Neural cell (in vitro differentiated cells): ENCODE measurements at regions not wholly inside any gene's neighbourhood (a gene's known extent, or its start where the extent isn't known, plus 50 kb on each side); places are given as distances from the start of the nearest gene placed in this dataset.

ENCODE experiments used
- H2AFZ ChIP-seq: fragments of 200-600, 300-800 bp; sonication (generic), shearing (Covaris generic); 2 replicates; pipeline ENCODE4 v1.6.0; 2014; ENCODE audit warnings: low read depth, mild to moderate bottlenecking, antibody characterized with exemption, low read length, moderate library complexity
- H3F3A ChIP-seq: fragments of 200-600 bp; shearing (Covaris generic); 2 replicates; pipeline ENCODE4 v1.6.1; 2016; ENCODE audit warnings: mild to moderate bottlenecking, moderate library complexity, mixed read lengths, antibody characterized with exemption, low read length; ENCODE audit not compliant: insufficient read depth, poor library complexity, severe bottlenecking
- H3K27ac ChIP-seq: fragments of 200-600, 300-800 bp; sonication (generic), shearing (Covaris generic); 2 replicates; pipeline ENCODE4 v1.5.1; 2014; ENCODE audit warnings: mild to moderate bottlenecking, low read length, moderate library complexity
- H3K27me3 ChIP-seq: fragments of 300-800, 200-600 bp; sonication (generic), shearing (Covaris generic); 2 replicates; pipeline ENCODE4 v1.6.0; 2014; ENCODE audit warnings: mild to moderate bottlenecking, low read depth, low read length, moderate library complexity; ENCODE audit not compliant: insufficient read depth
- H3K36me3 ChIP-seq: fragments of 300-800, 200-600 bp; sonication (generic), shearing (Covaris generic); 2 replicates; pipeline ENCODE4 v1.5.1; 2014; ENCODE audit warnings: mild to moderate bottlenecking, antibody characterized with exemption, low read length, moderate library complexity; ENCODE audit not compliant: insufficient read depth
- H3K4me2 ChIP-seq: fragments of 300-800, 200-600 bp; sonication (generic), shearing (Covaris generic); 2 replicates; pipeline ENCODE4 v1.6.0; 2014; ENCODE audit warnings: mild to moderate bottlenecking, low read length
- H3K4me3 ChIP-seq: fragments of 300-800, 200-600 bp; sonication (generic), shearing (Covaris generic); 2 replicates; pipeline ENCODE4 v1.5.1; 2014; ENCODE audit warnings: mild to moderate bottlenecking, low read length, moderate library complexity
- H3K79me2 ChIP-seq: fragments of 200-600 bp; shearing (Covaris generic); replicated peaks from 2 replicates; pipeline ENCODE4 v1.6.0; 2014; ENCODE audit warnings: mild to moderate bottlenecking, low read length, moderate library complexity; ENCODE audit not compliant: insufficient read depth
- H3K9ac ChIP-seq: fragments of 300-800, 200-600 bp; sonication (generic), shearing (Covaris generic); 2 replicates; pipeline ENCODE4 v1.6.1; 2016; ENCODE audit warnings: mild to moderate bottlenecking, low read length, mixed read lengths
- H3K9me2 ChIP-seq: fragments of 200-600 bp; shearing (Covaris generic); 2 replicates; pipeline ENCODE4 v1.6.1; 2016; ENCODE audit warnings: mild to moderate bottlenecking, low read length, mixed read lengths; ENCODE audit not compliant: insufficient read depth
- H3K9me3 ChIP-seq: fragments of 200-600, 300-800 bp; sonication (generic), shearing (Covaris generic); 2 replicates; pipeline ENCODE4 v1.6.1; 2016; ENCODE audit warnings: mild to moderate bottlenecking, mixed run types, low read length, moderate library complexity, mixed read lengths
- H4K20me1 ChIP-seq: fragments of 200-600 bp; shearing (Covaris generic); 2 replicates; pipeline ENCODE4 v1.6.1; 2016; ENCODE audit warnings: mild to moderate bottlenecking, mixed run types; ENCODE audit not compliant: insufficient read depth
- CTCF ChIP-seq: fragments of 450-650 bp; IDR thresholded peaks from 2 replicates; pipeline ENCODE4 v1.5.1; 2014; ENCODE audit warnings: antibody characterized with exemption, mild to moderate bottlenecking, moderate library complexity; ENCODE audit not compliant: poor library complexity, severe bottlenecking
- EP300 ChIP-seq: fragments of 450-650 bp; conservative IDR thresholded peaks from 2 replicates; pipeline ENCODE4 v1.6.1; 2014; ENCODE audit warnings: antibody characterized with exemption, mild to moderate bottlenecking, moderate library complexity; ENCODE audit not compliant: poor library complexity, severe bottlenecking
- EZH2 ChIP-seq: fragments of 200-600, 300-800 bp; shearing (Covaris generic), sonication (generic); IDR thresholded peaks from 2 replicates; pipeline ENCODE4 v1.6.1; 2014; ENCODE audit warnings: antibody characterized with exemption, low read length, borderline replicate concordance, mild to moderate bottlenecking; ENCODE audit not compliant: insufficient read depth, poor library complexity, severe bottlenecking
- MXI1 ChIP-seq: fragments of 450-650 bp; conservative IDR thresholded peaks from 2 replicates; pipeline ENCODE4 v1.6.1; 2014; ENCODE audit warnings: antibody characterized with exemption, mild to moderate bottlenecking; ENCODE audit not compliant: poor library complexity, severe bottlenecking
- POLR2AphosphoS5 ChIP-seq: IDR thresholded peaks from 2 replicates; pipeline ENCODE4 v1.6.1; 2012
- RAD21 ChIP-seq: fragments of 450-650 bp; conservative IDR thresholded peaks from 2 replicates; pipeline ENCODE4 v1.6.1; 2014; ENCODE audit warnings: antibody characterized with exemption, mild to moderate bottlenecking, moderate library complexity
- REST ChIP-seq: IDR thresholded peaks from 2 replicates; pipeline ENCODE4 v1.6.1; 2012; ENCODE audit warnings: borderline replicate concordance
- SMC3 ChIP-seq: fragments of 450-650 bp; conservative IDR thresholded peaks from 2 replicates; pipeline ENCODE4 v1.6.1; 2014; ENCODE audit warnings: antibody characterized with exemption, mild to moderate bottlenecking, moderate library complexity; ENCODE audit not compliant: poor library complexity
- TAF1 ChIP-seq: IDR thresholded peaks from 2 replicates; pipeline ENCODE4 v1.6.1; 2012; ENCODE audit warnings: low read depth

- Histone ChIP-seq H3K9ac (no peak overlapping the region), H3K4me2 (no peak overlapping the region), H3K9me3 (no peaks in the 10 kb centered on the region), H3K36me3 (no peaks in the 10 kb centered on the region), H3F3A (no peaks in the 10 kb centered on the region), H4K20me1 (no peaks in the 10 kb centered on the region), H3K27ac (no peak overlapping the region), H3K4me3 (no peak overlapping the region), H3K79me2 (no peaks in the 10 kb centered on the region), H3K27me3 (no peaks in the 10 kb centered on the region), H2AFZ (no peak overlapping the region), H3K9me2 (no peaks in the 10 kb centered on the region)
- TF ChIP-seq POLR2AphosphoS5, result no peak
- TF ChIP-seq EP300, result no peak
- no peak for TF ChIP-seq RAD21
- TF ChIP-seq TAF1, result no peak
- TF ChIP-seq MXI1, result no peak
- no peak for TF ChIP-seq CTCF
- TF ChIP-seq EZH2, result no peak
- no peak for TF ChIP-seq SMC3
- no peak for TF ChIP-seq REST
Observed at GRCh38 chr18:55998801-55999385, 410.9 kb upstream of the TCF4 start.

GRCh38 chr18:55998071-55998522, 410.1 kb upstream of the TCF4 start:
- TF ChIP-seq EP300 (no peak), RAD21 (no peak), CTCF (no peak), EZH2 (no peak), SMC3 (no peak), REST (no peak), POLR2AphosphoS5 (no peak), TAF1 (no peak), MXI1 (no peak)
- Histone ChIP-seq H3F3A (no peaks in the 10 kb centered on the region), H2AFZ (no peak overlapping the region), H3K9me3 (no peaks in the 10 kb centered on the region), H3K36me3 (no peaks in the 10 kb centered on the region), H3K9me2 (no peaks in the 10 kb centered on the region), H3K4me2 (no peak overlapping the region), H3K9ac (no peak overlapping the region), H3K79me2 (no peaks in the 10 kb centered on the region), H3K27me3 (no peaks in the 10 kb centered on the region), H3K4me3 (no peak overlapping the region), H3K27ac (no peak overlapping the region), H4K20me1 (no peaks in the 10 kb centered on the region)
